ENCODE measurements at regions not wholly inside any gene's neighbourhood (a gene's known extent, or its start where the extent isn't known, plus 50 kb on each side); places are given as distances from the start of the nearest gene placed in this dataset.
A peak's percentile ranks its signal among the peaks of the same experiment; 100 is the strongest.

GRCh38 chr11:64466115-64466718, 89.5 kb upstream of the SLC22A11 start:
- Mint-ChIP-seq H3K9me3 (no peaks in the 10 kb centered on the region), H3K27ac (no peak overlapping the region), H3K36me3 (ENCODE audit: low read depth) (no peaks in the 10 kb centered on the region), H3K4me1 (ENCODE audit: low read depth) (no peaks in the 10 kb centered on the region), H3K4me3 (ENCODE audit: low read depth) (no peak overlapping the region), H3K27me3 (ENCODE audit: low read depth) (peaks cover 20% of the 10 kb centered on the region)
- intact Hi-C loops (cut with micrococcal nuclease): no loop called here
- DNase-seq (ENCODE audit: low spot score): no peak

- intact Hi-C loops (cut with micrococcal nuclease): no loop called here
- no peak for DNase-seq (ENCODE audit: low spot score)
- H3K4me3 Mint-ChIP-seq (ENCODE audit: low read depth): no peak overlapping the region
- H3K27ac Mint-ChIP-seq: no peak overlapping the region
- no peaks in the 10 kb centered on the region for H3K9me3 Mint-ChIP-seq
- peaks cover 17% of the 10 kb centered on the region for H3K27me3 Mint-ChIP-seq (ENCODE audit: low read depth)
- H3K36me3 Mint-ChIP-seq (ENCODE audit: low read depth): no peaks in the 10 kb centered on the region
- no peaks in the 10 kb centered on the region for H3K4me1 Mint-ChIP-seq (ENCODE audit: low read depth)
Observed at GRCh38 chr11:64469288-64469687, 86.5 kb upstream of the SLC22A11 start.

GRCh38 chr11:64472593-64473455, 82.9 kb upstream of the SLC22A11 start:
- H3K4me1 Mint-ChIP-seq (ENCODE audit: low read depth): no peaks in the 10 kb centered on the region
- H3K27me3 Mint-ChIP-seq (ENCODE audit: low read depth): peaks cover 15% of the 10 kb centered on the region
- no peaks in the 10 kb centered on the region for H3K36me3 Mint-ChIP-seq (ENCODE audit: low read depth)
- H3K4me3 Mint-ChIP-seq (ENCODE audit: low read depth): no peak overlapping the region
- H3K27ac Mint-ChIP-seq: no peak overlapping the region
- intact Hi-C loops (cut with micrococcal nuclease): no loop called here
- DNase-seq (ENCODE audit: low spot score): no peak
- no peaks in the 10 kb centered on the region for H3K9me3 Mint-ChIP-seq

GRCh38 chr11:64474680-64475079, 81.1 kb upstream of the SLC22A11 start:
- Mint-ChIP-seq H3K27ac (no peak overlapping the region), H3K4me3 (ENCODE audit: low read depth) (no peak overlapping the region), H3K4me1 (ENCODE audit: low read depth) (no peaks in the 10 kb centered on the region), H3K36me3 (ENCODE audit: low read depth) (no peaks in the 10 kb centered on the region), H3K27me3 (ENCODE audit: low read depth) (peaks cover 6% of the 10 kb centered on the region), H3K9me3 (no peaks in the 10 kb centered on the region)
- no peak for DNase-seq (ENCODE audit: low spot score)
- intact Hi-C loops (cut with micrococcal nuclease): no loop called here

GRCh38 chr11:64475145-64475544, 80.6 kb upstream of the SLC22A11 start:
- H3K4me1 Mint-ChIP-seq (ENCODE audit: low read depth): no peaks in the 10 kb centered on the region
- H3K4me3 Mint-ChIP-seq (ENCODE audit: low read depth): no peak overlapping the region
- H3K27ac Mint-ChIP-seq: no peak overlapping the region
- no peak for DNase-seq (ENCODE audit: low spot score)
- H3K9me3 Mint-ChIP-seq: no peaks in the 10 kb centered on the region
- peaks cover 6% of the 10 kb centered on the region for H3K27me3 Mint-ChIP-seq (ENCODE audit: low read depth)
- intact Hi-C loops (cut with micrococcal nuclease): no loop called here
- no peaks in the 10 kb centered on the region for H3K36me3 Mint-ChIP-seq (ENCODE audit: low read depth)

GRCh38 chr11:64476881-64477280, 78.9 kb upstream of the SLC22A11 start:
- Mint-ChIP-seq H3K27me3 (ENCODE audit: low read depth) (no peaks in the 10 kb centered on the region), H3K4me1 (ENCODE audit: low read depth) (no peaks in the 10 kb centered on the region), H3K36me3 (ENCODE audit: low read depth) (no peaks in the 10 kb centered on the region), H3K9me3 (no peaks in the 10 kb centered on the region), H3K4me3 (ENCODE audit: low read depth) (no peak overlapping the region), H3K27ac (no peak overlapping the region)
- no peak for DNase-seq (ENCODE audit: low spot score)
- intact Hi-C loops (cut with micrococcal nuclease): no loop called here

- Mint-ChIP-seq H3K27me3 (ENCODE audit: low read depth) (no peaks in the 10 kb centered on the region), H3K27ac (no peak overlapping the region), H3K9me3 (no peaks in the 10 kb centered on the region), H3K4me1 (ENCODE audit: low read depth) (no peaks in the 10 kb centered on the region), H3K4me3 (ENCODE audit: low read depth) (no peak overlapping the region), H3K36me3 (ENCODE audit: low read depth) (no peaks in the 10 kb centered on the region)
- intact Hi-C loops (cut with micrococcal nuclease): no loop called here
- no peak for DNase-seq (ENCODE audit: low spot score)
Observed at GRCh38 chr11:64477675-64478074, 78.1 kb upstream of the SLC22A11 start.

- H3K27ac Mint-ChIP-seq: no peak overlapping the region
- intact Hi-C loops (cut with micrococcal nuclease): no loop called here
- H3K27me3 Mint-ChIP-seq (ENCODE audit: low read depth): peaks cover 3% of the 10 kb centered on the region
- no peak for DNase-seq (ENCODE audit: low spot score)
- no peaks in the 10 kb centered on the region for H3K9me3 Mint-ChIP-seq
- no peak overlapping the region for H3K4me3 Mint-ChIP-seq (ENCODE audit: low read depth)
- no peaks in the 10 kb centered on the region for H3K4me1 Mint-ChIP-seq (ENCODE audit: low read depth)
- H3K36me3 Mint-ChIP-seq (ENCODE audit: low read depth): no peaks in the 10 kb centered on the region
Observed at GRCh38 chr11:64482588-64482987, 73.2 kb upstream of the SLC22A11 start.

GRCh38 chr11:64484191-64485022, 71.3 kb upstream of the SLC22A11 start:
- H3K4me3 Mint-ChIP-seq (ENCODE audit: low read depth): no peak overlapping the region
- no peak overlapping the region for H3K27ac Mint-ChIP-seq
- intact Hi-C loops (cut with micrococcal nuclease): no loop called here
- no peaks in the 10 kb centered on the region for H3K9me3 Mint-ChIP-seq
- H3K4me1 Mint-ChIP-seq (ENCODE audit: low read depth): peaks cover under 1% of the 10 kb centered on the region
- H3K27me3 Mint-ChIP-seq (ENCODE audit: low read depth): peaks cover 4% of the 10 kb centered on the region
- no peaks in the 10 kb centered on the region for H3K36me3 Mint-ChIP-seq (ENCODE audit: low read depth)
- no peak for DNase-seq (ENCODE audit: low spot score)

GRCh38 chr11:64485074-64485473, 70.7 kb upstream of the SLC22A11 start:
- H3K9me3 Mint-ChIP-seq: no peaks in the 10 kb centered on the region
- H3K36me3 Mint-ChIP-seq (ENCODE audit: low read depth): no peaks in the 10 kb centered on the region
- intact Hi-C loops (cut with micrococcal nuclease): no loop called here
- H3K4me3 Mint-ChIP-seq (ENCODE audit: low read depth): no peak overlapping the region
- H3K27ac Mint-ChIP-seq: no peak overlapping the region
- peaks cover 2% of the 10 kb centered on the region for H3K4me1 Mint-ChIP-seq (ENCODE audit: low read depth)
- no peak for DNase-seq (ENCODE audit: low spot score)
- peaks cover 6% of the 10 kb centered on the region for H3K27me3 Mint-ChIP-seq (ENCODE audit: low read depth)

- Mint-ChIP-seq H3K27ac (no peak overlapping the region), H3K36me3 (ENCODE audit: low read depth) (no peaks in the 10 kb centered on the region), H3K4me1 (ENCODE audit: low read depth) (peaks cover 9% of the 10 kb centered on the region), H3K9me3 (no peaks in the 10 kb centered on the region), H3K27me3 (ENCODE audit: low read depth) (peaks cover 27% of the 10 kb centered on the region), H3K4me3 (ENCODE audit: low read depth) (no peak overlapping the region)
- peak; percentile 24 for DNase-seq (ENCODE audit: low spot score)
- intact Hi-C loops (cut with micrococcal nuclease): no loop called here
Observed at GRCh38 chr11:64489831-64490441, 65.8 kb upstream of the SLC22A11 start.

- Mint-ChIP-seq H3K9me3 (no peaks in the 10 kb centered on the region), H3K4me1 (ENCODE audit: low read depth) (peaks cover 9% of the 10 kb centered on the region), H3K27me3 (ENCODE audit: low read depth) (peaks cover 27% of the 10 kb centered on the region), H3K27ac (no peak overlapping the region), H3K36me3 (ENCODE audit: low read depth) (no peaks in the 10 kb centered on the region), H3K4me3 (ENCODE audit: low read depth) (peak overlapping the region; percentile 17)
- intact Hi-C loops (cut with micrococcal nuclease): no loop called here
- no peak for DNase-seq (ENCODE audit: low spot score)
Observed at GRCh38 chr11:64490562-64491216, 65.1 kb upstream of the SLC22A11 start.

Measured in activated T-helper 2 cell treated with anti-CD3 and anti-CD28 coated beads, Interferon-gamma antibody, Interleukin-2, Interleukin-4, amounts not matched to agents 10 μg/mL and 5 μg/mL and 100 μg/mL, durations not matched to agents 14 hours and 24 hours and 36 hours (primary cell).